ENCODE measurements at regions not wholly inside any gene's neighbourhood (a gene's known extent, or its start where the extent isn't known, plus 50 kb on each side); places are given as distances from the start of the nearest gene placed in this dataset.
"Not testable (repeated sequence)": the region's sequence is repeated elsewhere in the genome, so short reads cannot be mapped to it uniquely, and the experiment has no call there.

DNA sequence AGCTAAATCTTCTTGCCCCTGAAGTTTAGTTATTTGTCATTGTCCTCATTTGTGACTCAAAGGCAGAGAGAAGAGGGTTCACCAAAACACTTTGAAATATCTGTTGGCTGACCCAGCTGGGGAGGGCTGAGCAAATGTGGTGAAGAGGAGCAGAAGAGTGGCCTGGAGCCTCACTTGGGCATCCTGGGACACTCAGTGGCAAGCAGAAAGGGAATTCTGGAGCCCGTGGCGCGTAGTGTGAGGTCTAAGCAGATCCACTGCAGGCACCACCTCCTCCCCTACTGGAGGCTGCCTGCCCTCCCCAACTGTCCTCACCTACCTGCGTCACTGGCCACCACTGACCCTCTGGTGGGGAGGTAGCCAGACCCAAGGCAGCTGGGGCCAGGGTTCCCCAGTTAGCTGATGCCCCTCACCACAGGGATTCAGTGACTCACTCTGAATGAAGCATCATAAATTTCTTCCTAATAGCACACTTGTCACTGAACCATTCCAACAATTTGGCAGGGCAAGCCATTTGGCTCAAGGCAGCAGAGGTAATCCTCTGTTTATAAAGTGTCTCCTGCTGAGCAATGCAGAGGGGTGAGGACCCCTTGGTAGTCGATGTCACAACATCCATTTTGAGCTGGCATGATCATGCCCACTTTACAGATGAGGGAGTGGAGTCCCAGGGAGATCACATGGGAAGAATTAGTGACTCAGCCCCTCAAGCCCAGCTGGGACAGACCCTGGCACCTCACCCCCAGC lies 80.3 kb downstream of the NENF start:
- Histone ChIP-seq H3K27me3 (no peaks in the 10 kb centered on the region), H3K27ac (no peak overlapping the region), H3K9me3 (no peaks in the 10 kb centered on the region), H3K4me1 (no peaks in the 10 kb centered on the region), H3K36me3 (no peaks in the 10 kb centered on the region), H3K4me3 (no peak overlapping the region)
- peak in 1 of 6 donors; percentile 25 for DNase-seq
- TF ChIP-seq, protein P1, sequence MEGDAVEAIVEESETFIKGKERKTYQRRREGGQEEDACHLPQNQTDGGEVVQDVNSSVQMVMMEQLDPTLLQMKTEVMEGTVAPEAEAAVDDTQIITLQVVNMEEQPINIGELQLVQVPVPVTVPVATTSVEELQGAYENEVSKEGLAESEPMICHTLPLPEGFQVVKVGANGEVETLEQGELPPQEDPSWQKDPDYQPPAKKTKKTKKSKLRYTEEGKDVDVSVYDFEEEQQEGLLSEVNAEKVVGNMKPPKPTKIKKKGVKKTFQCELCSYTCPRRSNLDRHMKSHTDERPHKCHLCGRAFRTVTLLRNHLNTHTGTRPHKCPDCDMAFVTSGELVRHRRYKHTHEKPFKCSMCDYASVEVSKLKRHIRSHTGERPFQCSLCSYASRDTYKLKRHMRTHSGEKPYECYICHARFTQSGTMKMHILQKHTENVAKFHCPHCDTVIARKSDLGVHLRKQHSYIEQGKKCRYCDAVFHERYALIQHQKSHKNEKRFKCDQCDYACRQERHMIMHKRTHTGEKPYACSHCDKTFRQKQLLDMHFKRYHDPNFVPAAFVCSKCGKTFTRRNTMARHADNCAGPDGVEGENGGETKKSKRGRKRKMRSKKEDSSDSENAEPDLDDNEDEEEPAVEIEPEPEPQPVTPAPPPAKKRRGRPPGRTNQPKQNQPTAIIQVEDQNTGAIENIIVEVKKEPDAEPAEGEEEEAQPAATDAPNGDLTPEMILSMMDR (IDR thresholded peaks at IDR 0.05): no peak
- whole genome bisulfite sequencing, 2 donors: 63 to 71% methylated on average over 5 of the region's 5 CpGs
- intact Hi-C loops (cut with DNase I): no loop called here
- FAIRE-seq: no peak
- peak in 3 of 4 donors; percentile 6 to 58 (median 35) for ATAC-seq

DNA sequence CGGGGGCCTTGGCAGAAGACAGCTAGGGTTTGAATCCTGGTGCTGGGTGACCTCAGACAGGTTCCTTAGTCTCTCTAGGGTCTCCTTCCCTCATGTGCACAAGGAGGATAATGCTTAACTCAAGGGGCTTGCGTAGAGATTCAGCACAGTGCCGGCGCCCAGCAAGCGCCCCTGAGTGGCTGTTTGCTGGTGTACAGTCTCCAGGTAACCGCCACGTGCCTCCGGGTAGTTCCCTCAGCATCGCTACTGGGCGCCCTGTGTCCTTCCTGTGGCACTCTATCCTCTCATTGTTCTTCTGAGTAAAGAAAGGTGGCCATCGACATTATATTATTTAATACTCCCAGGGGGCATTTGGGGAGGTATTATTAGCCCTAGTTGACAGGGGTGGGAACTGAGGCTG lies 80.9 kb downstream of the NENF start:
- ATAC-seq: peak in 2 of 4 donors; percentile 7

DNA sequence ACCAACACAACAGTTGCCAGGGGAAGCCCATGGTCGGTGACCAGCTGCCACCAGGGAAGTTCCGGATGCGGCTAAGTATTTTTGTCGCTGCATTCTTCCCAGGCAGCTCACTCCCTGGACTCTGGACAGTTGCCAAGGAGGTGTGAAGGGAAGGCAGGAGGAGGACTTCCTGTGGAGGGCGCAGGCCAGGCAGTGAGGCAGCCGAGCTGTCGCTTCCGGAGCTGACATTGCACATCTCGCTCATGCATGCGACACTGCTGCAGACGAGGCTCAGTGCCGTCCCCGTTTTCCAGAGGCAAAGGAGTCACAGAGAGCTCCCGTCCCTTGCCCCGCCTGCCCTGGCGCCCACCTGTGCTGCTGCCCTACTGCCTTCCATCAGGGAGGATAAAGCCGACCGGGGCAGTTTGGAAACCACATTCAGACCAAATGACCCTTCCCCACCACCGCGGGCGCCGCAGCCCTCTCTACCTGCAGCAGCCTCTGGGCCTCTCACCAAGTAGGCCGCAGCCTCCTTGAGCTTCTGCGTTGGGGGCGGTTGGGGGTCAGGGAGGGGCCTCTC lies 81.4 kb downstream of the NENF start:
- WGBS, 2 donors: 34 to 36% methylated on average over 25 of the region's 25 CpGs
- Histone ChIP-seq H3K27ac (no peak overlapping the region), H3K4me1 (no peaks in the 10 kb centered on the region), H3K4me3 (peak overlapping the region in 1 of 4 donors; percentile 30), H3K36me3 (no peaks in the 10 kb centered on the region), H3K27me3 (no peaks in the 10 kb centered on the region), H3K9me3 (no peaks in the 10 kb centered on the region)
- TF ChIP-seq, protein P1 (IDR thresholded peaks at IDR 0.05): no peak
- FAIRE-seq (no peak), DNase-seq (peak; percentile 38 to 76 (median 54)), ATAC-seq (peak; percentile 46 to 59 (median 50))
- intact Hi-C loops (cut with DNase I): no loop called here

More for the DNA sequence above, 80.9 kb downstream of the NENF start:
- Histone ChIP-seq H3K4me1 (no peaks in the 10 kb centered on the region), H3K27me3 (no peaks in the 10 kb centered on the region), H3K27ac (peak overlapping the region in 1 of 4 donors; percentile 12), H3K9me3 (no peaks in the 10 kb centered on the region), H3K36me3 (no peaks in the 10 kb centered on the region), H3K4me3 (no peak overlapping the region)
- TF ChIP-seq, protein P1 (IDR thresholded peaks at IDR 0.05): no peak
- intact Hi-C loops (cut with DNase I): no loop called here
- no peak for DNase-seq
- FAIRE-seq: no peak
- 75 to 76% methylated on average over 11 of the region's 11 CpGs for WGBS, 2 donors

DNA sequence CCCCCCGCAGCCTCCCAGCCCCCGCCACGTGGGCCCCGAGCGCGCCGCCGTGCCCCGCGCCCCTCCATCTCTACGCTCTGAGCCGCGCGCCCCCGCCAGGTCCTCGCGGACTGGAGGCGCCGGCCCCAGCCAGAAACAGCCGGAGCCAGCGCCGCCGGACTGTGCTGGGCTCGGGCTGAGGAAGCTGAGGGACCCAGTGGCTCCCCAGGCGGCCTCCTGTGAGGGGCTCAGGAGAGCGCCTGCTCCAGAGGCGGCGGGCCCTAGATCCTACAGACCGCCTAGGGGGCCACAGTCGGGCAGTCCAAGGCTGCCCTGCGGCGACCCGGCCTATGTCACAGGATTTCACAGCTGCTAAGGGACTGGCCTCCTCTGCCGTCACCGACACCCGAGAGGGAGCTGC lies 82.1 kb downstream of the NENF start:
- Histone ChIP-seq H3K27ac (no peak overlapping the region), H3K36me3 (no peaks in the 10 kb centered on the region), H3K4me3 (peak overlapping the region in 1 of 4 donors; percentile 30), H3K9me3 (no peaks in the 10 kb centered on the region), H3K27me3 (no peaks in the 10 kb centered on the region), H3K4me1 (no peaks in the 10 kb centered on the region)
- ATAC-seq: peak in 3 of 4 donors; percentile 23 to 72 (median 35)
- intact Hi-C loops (cut with DNase I): no loop called here
- peak in 2 of 6 donors; percentile 59 to 65 for DNase-seq
- WGBS, 2 donors: 30 to 35% methylated on average over 28 to 36 of the region's 36 CpGs
- TF ChIP-seq, protein P1 (IDR thresholded peaks at IDR 0.05): no peak
- FAIRE-seq: no peak

DNA sequence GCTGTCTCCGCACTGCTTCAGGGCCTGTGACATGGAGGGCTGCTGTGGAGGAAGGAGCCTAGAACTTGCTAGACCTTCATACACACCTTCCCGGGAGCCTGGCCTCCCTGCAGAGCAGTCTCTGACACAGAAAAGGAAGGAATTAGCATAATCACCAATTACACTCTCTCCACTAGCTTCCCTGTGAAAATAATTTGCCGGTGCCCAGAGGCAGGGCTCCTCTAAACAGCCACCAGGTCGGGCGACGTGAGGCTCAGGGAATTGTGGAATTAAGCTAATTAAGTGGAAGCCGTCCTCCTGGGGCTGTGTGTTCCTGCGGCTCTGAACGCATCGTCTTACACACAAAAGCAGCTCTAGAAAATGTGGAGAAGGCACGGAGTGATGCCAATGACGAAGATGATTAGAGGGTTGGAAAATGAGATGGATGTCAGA lies 82.6 kb downstream of the NENF start:
- DNase-seq: no peak
- TF ChIP-seq, protein P1 (IDR thresholded peaks at IDR 0.05): no peak
- 73 to 79% methylated on average over 12 of the region's 12 CpGs for WGBS, 2 donors
- Histone ChIP-seq H3K36me3 (no peaks in the 10 kb centered on the region), H3K9me3 (no peaks in the 10 kb centered on the region), H3K27ac (no peak overlapping the region), H3K4me1 (no peaks in the 10 kb centered on the region), H3K4me3 (peak overlapping the region in 1 of 4 donors; percentile 30), H3K27me3 (no peaks in the 10 kb centered on the region)
- ATAC-seq: peak in 3 of 4 donors; percentile 7 to 33 (median 15)
- FAIRE-seq: no peak
- intact Hi-C loops (cut with DNase I): no loop called here

DNA sequence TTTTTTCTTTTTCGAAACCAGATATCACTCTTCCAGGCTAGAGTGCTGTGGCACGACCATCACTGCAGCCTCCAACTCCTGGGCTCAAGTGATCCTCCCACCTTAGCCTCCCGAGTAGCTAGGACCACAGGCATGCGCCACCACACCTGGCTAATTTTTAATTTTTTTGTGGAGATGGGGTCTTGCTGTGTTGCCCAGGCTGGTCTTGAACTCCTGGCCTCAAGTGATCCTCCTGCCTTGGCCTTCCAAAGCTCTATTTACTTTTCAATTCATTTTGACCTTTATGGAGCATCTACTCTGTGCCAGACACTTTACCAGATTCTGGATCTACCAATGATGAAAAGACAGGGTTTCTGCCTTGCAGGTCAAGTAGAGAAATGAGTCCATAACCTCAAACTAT lies 83.3 kb downstream of the NENF start:
- H3K36me3 ChIP-seq: not testable (repeated sequence)

More for the DNA sequence above, 83.3 kb downstream of the NENF start:
- H3K4me1 ChIP-seq; H3K9me3 ChIP-seq; intact Hi-C loops (cut with DNase I); H3K4me3 ChIP-seq; FAIRE-seq; H3K27me3 ChIP-seq; DNase-seq; H3K27ac ChIP-seq; ATAC-seq: not testable (repeated sequence)
- 86 to 90% methylated on average over 4 of the region's 4 CpGs for WGBS, 2 donors
